Cardiac muscle cell (in vitro differentiated cells and primary cell): ENCODE measurements at regions not wholly inside any gene's neighbourhood (a gene's known extent, or its start where the extent isn't known, plus 50 kb on each side); places are given as distances from the start of the nearest gene placed in this dataset.

Source experiments
- DNase-seq, 2 donors: peaks; one replicate each; pipeline versions ENCODE4 v3.0.0 to v3.0.0-alpha.2; 2010 to 2017; ENCODE audit warnings: low read depth in 1 of 2, low spot score in 1 of 2
- H3K27ac ChIP-seq: fragments of 200-600 bp; sonication (generic); 2 replicates; pipeline ENCODE4 v1.5.1; 2016
- H3K27me3 ChIP-seq: fragments of 200-600 bp; sonication (generic); 2 replicates; pipeline ENCODE4 v1.6.0; 2016; ENCODE audit warnings: control low read depth
- H3K36me3 ChIP-seq: fragments of 200-600 bp; sonication (generic); 2 replicates; pipeline ENCODE4 v1.5.1; 2016; ENCODE audit warnings: control low read depth
- H3K4me1 ChIP-seq: fragments of 200-600 bp; sonication (generic); 2 replicates; pipeline ENCODE4 v1.8.1; 2017; ENCODE audit warnings: low read depth, mild to moderate bottlenecking, mixed run types
- H3K4me3 ChIP-seq: fragments of 200-600 bp; sonication (generic); 2 replicates; pipeline ENCODE4 v1.5.1; 2016; ENCODE audit warnings: mild to moderate bottlenecking
- H3K9me3 ChIP-seq: fragments of 200-600 bp; sonication (generic); 2 replicates; pipeline ENCODE4 v1.5.1; 2017; ENCODE audit warnings: low read depth, mild to moderate bottlenecking, control low read depth
- TF ChIP-seq, protein P1 (sequence below): IDR thresholded peaks from 2 replicates; pipeline ENCODE4 v1.5.1; 2012; ENCODE audit warnings: low read depth, mild to moderate bottlenecking, low read length

DNA sequence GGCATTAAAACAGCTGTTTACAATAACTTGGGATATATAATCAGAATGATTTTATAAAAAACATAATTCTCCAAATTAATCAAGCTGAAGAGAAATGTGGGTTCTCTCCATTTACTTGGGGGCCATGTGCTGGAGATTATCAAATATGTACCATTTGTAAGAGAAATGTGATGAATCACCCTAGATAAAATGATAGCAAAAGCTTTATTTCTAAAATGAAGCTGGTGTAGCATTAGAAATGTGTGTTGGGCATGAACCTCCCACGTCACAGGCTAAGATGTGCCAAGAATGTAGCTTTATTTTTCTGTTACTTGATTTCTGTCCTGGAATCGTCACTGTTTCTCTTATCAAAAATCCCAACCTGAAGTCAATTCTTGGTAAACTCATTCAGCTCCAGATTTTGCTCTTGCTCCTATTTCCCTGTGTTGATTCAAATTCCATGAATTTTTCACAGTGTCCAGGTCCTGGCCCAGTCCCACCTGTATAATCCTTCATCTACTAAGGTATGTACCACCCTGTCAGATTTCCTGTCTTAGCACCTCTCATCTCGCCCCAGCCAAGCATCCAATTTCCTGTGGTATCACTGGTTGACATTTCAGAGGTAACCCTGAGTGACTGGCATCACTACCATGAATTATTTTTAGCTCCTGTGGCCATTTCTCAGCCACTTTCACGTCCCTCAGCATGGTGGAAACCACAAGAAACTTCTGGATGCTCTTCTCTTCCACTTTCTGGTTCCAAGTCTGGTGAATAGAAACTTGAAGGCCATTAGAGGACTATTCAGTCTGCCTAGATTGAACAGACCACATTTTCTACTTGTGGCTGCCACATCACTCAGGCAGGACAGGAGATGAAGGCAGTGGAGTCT, 103.6 kb upstream of the FLRT2 start:
- no peak overlapping the region for H3K27ac ChIP-seq
- H3K4me3 ChIP-seq, result no peak overlapping the region
- H3K4me1 ChIP-seq, result no peaks in the 10 kb centered on the region
- H3K9me3 ChIP-seq, result no peaks in the 10 kb centered on the region
- TF ChIP-seq, protein P1, sequence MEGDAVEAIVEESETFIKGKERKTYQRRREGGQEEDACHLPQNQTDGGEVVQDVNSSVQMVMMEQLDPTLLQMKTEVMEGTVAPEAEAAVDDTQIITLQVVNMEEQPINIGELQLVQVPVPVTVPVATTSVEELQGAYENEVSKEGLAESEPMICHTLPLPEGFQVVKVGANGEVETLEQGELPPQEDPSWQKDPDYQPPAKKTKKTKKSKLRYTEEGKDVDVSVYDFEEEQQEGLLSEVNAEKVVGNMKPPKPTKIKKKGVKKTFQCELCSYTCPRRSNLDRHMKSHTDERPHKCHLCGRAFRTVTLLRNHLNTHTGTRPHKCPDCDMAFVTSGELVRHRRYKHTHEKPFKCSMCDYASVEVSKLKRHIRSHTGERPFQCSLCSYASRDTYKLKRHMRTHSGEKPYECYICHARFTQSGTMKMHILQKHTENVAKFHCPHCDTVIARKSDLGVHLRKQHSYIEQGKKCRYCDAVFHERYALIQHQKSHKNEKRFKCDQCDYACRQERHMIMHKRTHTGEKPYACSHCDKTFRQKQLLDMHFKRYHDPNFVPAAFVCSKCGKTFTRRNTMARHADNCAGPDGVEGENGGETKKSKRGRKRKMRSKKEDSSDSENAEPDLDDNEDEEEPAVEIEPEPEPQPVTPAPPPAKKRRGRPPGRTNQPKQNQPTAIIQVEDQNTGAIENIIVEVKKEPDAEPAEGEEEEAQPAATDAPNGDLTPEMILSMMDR, result no peak
- H3K36me3 ChIP-seq, result no peaks in the 10 kb centered on the region
- peak in 1 of 2 donors; percentile 28 for DNase-seq
- H3K27me3 ChIP-seq, result no peaks in the 10 kb centered on the region

DNA sequence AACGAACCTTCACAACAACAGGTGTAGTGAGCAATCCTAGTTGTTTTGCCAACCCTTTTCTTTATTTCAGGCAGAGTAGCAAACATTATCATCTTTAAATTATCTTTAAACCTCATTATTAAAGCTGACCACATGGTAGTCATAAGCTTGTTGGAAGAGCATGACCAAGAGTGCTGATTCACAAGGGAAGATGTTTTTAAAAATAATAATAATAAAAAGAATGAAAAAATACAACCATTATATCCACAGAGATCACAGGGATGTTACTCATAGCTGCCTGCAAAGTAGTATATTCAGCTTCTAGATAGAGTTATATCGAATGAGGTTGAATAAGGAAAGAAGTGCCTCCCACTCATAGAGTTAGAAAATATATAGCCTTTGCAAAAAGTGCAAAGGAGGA, 101.0 kb upstream of the FLRT2 start:
- no peaks in the 10 kb centered on the region for H3K4me1 ChIP-seq
- no peaks in the 10 kb centered on the region for H3K9me3 ChIP-seq
- H3K27ac ChIP-seq, result no peak overlapping the region
- H3K36me3 ChIP-seq, result no peaks in the 10 kb centered on the region
- H3K27me3 ChIP-seq, result no peaks in the 10 kb centered on the region
- no peak for DNase-seq
- TF ChIP-seq, protein P1, result no peak
- no peak overlapping the region for H3K4me3 ChIP-seq

DNA sequence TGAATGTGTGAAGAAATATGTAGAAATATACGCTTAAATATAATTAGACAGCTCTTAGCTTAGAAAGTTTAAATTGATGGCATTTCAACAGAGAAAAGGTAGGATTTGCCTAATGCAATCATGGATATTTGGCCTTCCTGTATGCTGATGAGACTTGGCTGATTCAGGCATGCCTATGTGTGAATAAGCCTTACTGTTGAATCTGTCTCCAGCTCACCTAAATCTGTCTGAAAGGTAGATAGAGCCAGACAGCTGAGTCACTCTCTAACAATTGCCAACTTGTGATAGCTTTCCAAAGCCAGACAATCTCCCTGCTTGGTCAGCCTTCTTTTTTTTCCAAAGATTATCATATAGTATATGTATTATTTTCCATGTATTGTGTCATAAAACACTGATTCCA, 92.8 kb upstream of the FLRT2 start:
- no peak overlapping the region for H3K27ac ChIP-seq
- no peak overlapping the region for H3K4me3 ChIP-seq
- TF ChIP-seq, protein P1, result no peak
- H3K4me1 ChIP-seq, result no peaks in the 10 kb centered on the region
- no peaks in the 10 kb centered on the region for H3K9me3 ChIP-seq
- H3K27me3 ChIP-seq, result no peaks in the 10 kb centered on the region
- no peak for DNase-seq
- no peaks in the 10 kb centered on the region for H3K36me3 ChIP-seq

DNA sequence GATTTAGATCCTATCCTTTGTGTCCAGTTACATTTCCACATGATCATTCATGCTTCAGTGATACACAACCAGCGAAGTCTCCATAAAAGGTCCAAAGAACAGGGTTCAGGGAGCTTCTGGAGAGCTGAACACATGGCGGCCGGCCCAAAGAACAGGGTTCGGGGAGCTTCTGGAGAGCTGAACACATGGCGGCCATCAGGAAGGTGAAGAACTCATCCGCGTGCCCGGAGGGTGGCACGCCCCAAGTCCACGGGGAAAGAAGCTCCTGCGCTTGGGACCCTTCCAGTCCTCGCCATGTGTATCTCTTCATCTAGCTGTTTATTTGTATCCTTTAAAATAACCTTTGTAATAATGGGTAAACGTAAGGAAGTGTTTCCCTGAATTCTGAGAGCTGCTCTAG, 91.9 kb upstream of the FLRT2 start:
- Histone ChIP-seq H3K27ac (no peak overlapping the region), H3K9me3 (no peaks in the 10 kb centered on the region), H3K36me3 (no peaks in the 10 kb centered on the region), H3K4me3 (no peak overlapping the region), H3K4me1 (no peaks in the 10 kb centered on the region), H3K27me3 (no peaks in the 10 kb centered on the region)
- DNase-seq, result no peak
- TF ChIP-seq, protein P1, result no peak

DNA sequence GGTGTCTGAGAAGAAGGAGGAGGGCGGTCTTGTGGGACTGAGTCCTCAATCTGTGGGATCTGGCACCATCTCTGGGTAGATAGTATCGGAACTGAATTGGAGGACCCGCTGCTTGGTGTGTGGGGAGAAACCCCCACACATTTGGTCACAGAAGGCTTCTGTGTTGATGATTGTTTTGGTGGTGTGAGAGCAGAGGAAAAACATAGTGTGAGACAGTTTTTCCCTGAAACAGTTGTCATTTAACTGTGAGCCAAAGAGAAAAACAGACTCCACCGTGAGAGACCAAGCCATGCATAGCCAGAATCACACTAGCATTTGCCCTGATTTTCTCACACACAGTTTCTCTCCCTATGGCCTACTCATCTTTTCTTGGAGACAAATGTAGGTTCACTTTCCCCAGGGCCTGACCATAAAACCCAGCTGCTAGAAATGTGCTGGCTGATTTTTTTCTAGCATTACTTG, 91.4 kb upstream of the FLRT2 start:
- TF ChIP-seq, protein P1, result no peak
- H3K27ac ChIP-seq, result no peak overlapping the region
- no peaks in the 10 kb centered on the region for H3K4me1 ChIP-seq
- DNase-seq, result no peak
- H3K9me3 ChIP-seq, result no peaks in the 10 kb centered on the region
- no peak overlapping the region for H3K4me3 ChIP-seq
- no peaks in the 10 kb centered on the region for H3K36me3 ChIP-seq
- no peaks in the 10 kb centered on the region for H3K27me3 ChIP-seq
